Peyer's patch (tissue), 4 donors: ENCODE measurements at regions not wholly inside any gene's neighbourhood (a gene's known extent, or its start where the extent isn't known, plus 50 kb on each side); places are given as distances from the start of the nearest gene placed in this dataset.

ENCODE experiments used
- DNase-seq, 3 donors: peaks; one replicate each; pipeline ENCODE4 v3.0.0-alpha.2; 2017 to 2019
- H3K27ac ChIP-seq, 4 donors: fragments of 200-600 bp; sonication (generic); one replicate each; pipeline ENCODE4 v1.5.1; 2016 to 2019
- H3K27me3 ChIP-seq, 2 donors: fragments of 200-600 bp; sonication (generic); one replicate each; pipeline ENCODE4 v1.5.1; 2019
- H3K36me3 ChIP-seq, 3 donors: fragments of 200-600 bp; sonication (generic); one replicate each; pipeline ENCODE4 v1.5.1; 2016 to 2019
- H3K4me1 ChIP-seq, 4 donors: fragments of 200-600 bp; sonication (generic); one replicate each; pipeline ENCODE4 v1.5.1; 2016 to 2019
- H3K4me3 ChIP-seq, 4 donors: fragments of 200-600 bp; sonication (generic); 1 replicate in 3 of 4; 2 replicates in 1 of 4; pipeline ENCODE4 v1.5.1; 2016 to 2019; ENCODE audit warnings: mild to moderate bottlenecking in 1 of 4
- H3K9me3 ChIP-seq, 4 donors: fragments of 200-600 bp; sonication (generic); one replicate each; pipeline ENCODE4 v1.5.1; 2016 to 2019; ENCODE audit warnings: mild to moderate bottlenecking in 1 of 4
- POLR2A ChIP-seq, 2 donors: fragments of 450-650 bp; IDR thresholded peaks; one replicate each; pipeline ENCODE4 v1.5.1; 2017; ENCODE audit warnings: antibody characterized with exemption in 2 of 2, mild to moderate bottlenecking in 2 of 2, moderate library complexity in 2 of 2
- TF ChIP-seq, protein P1 (sequence below), 6 experiments: fragments of 450-650 bp in 4 of 6; fragments of 200-600 bp in 2 of 6; sonication (generic) in 1 of 6; IDR thresholded peaks; one replicate each; pipeline ENCODE4 v1.5.1; 2017 to 2019; ENCODE audit warnings: antibody characterized with exemption in 6 of 6, mild to moderate bottlenecking in 3 of 6, moderate library complexity in 1 of 6

DNA sequence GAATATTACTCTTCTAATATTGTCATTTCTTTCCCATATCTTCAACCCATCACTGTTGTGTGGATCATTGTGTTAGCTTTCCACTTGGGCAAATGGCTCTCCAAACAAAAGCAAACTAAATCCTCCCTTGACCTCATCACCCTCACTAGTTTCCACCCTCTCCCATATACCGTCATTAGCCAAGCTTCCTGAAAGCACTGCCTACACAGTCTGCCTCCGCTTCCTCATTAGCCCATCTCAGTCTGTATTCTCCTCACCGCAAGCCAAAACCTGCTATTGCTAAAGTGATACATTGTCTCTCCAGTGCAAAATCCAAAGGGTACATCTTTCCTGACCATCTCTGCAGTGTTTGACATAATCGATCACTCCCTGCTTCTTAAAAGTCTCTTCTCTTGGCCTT lies 212.6 kb downstream of the CLIC5 start:
- no peak for TF ChIP-seq POLR2A (IDR thresholded peaks at IDR 0.05)
- TF ChIP-seq, protein P1, sequence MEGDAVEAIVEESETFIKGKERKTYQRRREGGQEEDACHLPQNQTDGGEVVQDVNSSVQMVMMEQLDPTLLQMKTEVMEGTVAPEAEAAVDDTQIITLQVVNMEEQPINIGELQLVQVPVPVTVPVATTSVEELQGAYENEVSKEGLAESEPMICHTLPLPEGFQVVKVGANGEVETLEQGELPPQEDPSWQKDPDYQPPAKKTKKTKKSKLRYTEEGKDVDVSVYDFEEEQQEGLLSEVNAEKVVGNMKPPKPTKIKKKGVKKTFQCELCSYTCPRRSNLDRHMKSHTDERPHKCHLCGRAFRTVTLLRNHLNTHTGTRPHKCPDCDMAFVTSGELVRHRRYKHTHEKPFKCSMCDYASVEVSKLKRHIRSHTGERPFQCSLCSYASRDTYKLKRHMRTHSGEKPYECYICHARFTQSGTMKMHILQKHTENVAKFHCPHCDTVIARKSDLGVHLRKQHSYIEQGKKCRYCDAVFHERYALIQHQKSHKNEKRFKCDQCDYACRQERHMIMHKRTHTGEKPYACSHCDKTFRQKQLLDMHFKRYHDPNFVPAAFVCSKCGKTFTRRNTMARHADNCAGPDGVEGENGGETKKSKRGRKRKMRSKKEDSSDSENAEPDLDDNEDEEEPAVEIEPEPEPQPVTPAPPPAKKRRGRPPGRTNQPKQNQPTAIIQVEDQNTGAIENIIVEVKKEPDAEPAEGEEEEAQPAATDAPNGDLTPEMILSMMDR (IDR thresholded peaks at IDR 0.05) = no peak
- H3K9me3 ChIP-seq = no peaks in the 10 kb centered on the region
- H3K27me3 ChIP-seq = no peaks in the 10 kb centered on the region
- H3K27ac ChIP-seq = no peak overlapping the region
- no peak overlapping the region for H3K4me3 ChIP-seq
- peaks cover 0 to 2% (median 0%) of the 10 kb centered on the region in 4 donors for H3K4me1 ChIP-seq
- no peaks in the 10 kb centered on the region for H3K36me3 ChIP-seq
- DNase-seq = no peak

DNA sequence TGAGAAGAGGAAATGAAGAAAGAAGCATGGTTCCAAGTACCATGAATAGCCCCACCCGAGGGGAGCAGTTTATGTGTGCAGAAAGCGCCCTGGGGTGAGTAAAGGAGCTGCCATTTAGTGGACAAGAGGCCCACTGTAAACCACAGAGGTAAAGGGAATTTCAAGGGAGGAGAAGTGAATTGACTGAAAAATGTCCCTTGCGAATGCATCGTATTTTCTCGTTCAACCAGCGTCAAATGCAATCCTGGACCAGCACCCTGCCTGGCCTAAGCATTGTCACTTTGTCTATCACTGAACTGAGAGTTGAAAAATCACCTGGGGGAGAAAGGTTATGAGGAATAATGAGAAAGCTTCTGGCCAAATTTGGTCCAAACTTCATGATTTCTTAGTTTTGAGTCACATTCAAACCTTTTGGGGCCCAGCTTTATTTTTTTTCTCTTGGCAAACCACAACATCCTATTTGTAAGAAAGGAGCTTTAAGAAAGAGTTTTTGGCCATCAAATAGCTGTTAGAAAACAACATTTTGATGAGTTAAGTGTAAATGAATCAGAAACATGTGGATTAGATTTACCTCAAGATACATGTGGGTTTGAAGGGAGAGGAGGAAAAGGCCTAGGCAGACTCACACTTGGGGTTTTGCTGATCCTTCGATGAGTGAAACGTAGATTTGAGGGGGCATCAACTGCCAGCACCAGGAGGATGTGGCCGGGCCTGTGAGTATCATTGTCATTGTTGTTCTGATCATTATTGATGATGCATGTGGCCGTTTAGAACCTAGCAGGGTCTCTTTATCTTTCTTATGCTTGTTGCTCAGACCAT lies 214.0 kb downstream of the CLIC5 start:
- no peak for DNase-seq
- Histone ChIP-seq H3K36me3 (no peaks in the 10 kb centered on the region), H3K4me3 (no peak overlapping the region), H3K27ac (no peak overlapping the region), H3K4me1 (no peaks in the 10 kb centered on the region), H3K27me3 (no peaks in the 10 kb centered on the region), H3K9me3 (no peaks in the 10 kb centered on the region)
- TF ChIP-seq POLR2A (IDR thresholded peaks at IDR 0.05) = no peak
- TF ChIP-seq, protein P1 (IDR thresholded peaks at IDR 0.05) = no peak

DNA sequence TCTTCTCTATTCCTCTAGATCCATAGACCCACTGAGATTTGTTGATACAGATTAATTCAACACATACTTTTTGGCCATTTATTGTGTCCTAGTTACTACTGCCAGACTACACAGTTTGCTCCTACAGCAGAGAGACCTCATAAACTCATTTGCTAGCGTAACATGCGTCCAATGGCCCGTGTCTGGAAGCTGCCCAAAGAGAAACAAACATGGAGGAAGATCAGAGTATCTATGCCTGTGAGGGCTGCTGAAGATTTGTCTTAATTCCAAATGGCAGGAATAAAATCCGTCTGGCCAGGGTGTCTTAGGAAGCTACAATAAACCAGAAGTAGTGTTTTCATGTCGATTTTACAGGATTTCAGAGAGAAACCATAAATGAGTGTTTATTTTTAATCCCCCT lies 214.7 kb downstream of the CLIC5 start:
- no peaks in the 10 kb centered on the region for H3K27me3 ChIP-seq
- H3K36me3 ChIP-seq = no peaks in the 10 kb centered on the region
- H3K27ac ChIP-seq = no peak overlapping the region
- H3K9me3 ChIP-seq = no peaks in the 10 kb centered on the region
- H3K4me1 ChIP-seq = no peaks in the 10 kb centered on the region
- DNase-seq = no peak
- no peak for TF ChIP-seq POLR2A (IDR thresholded peaks at IDR 0.05)
- TF ChIP-seq, protein P1 (IDR thresholded peaks at IDR 0.05) = no peak
- H3K4me3 ChIP-seq = no peak overlapping the region

DNA sequence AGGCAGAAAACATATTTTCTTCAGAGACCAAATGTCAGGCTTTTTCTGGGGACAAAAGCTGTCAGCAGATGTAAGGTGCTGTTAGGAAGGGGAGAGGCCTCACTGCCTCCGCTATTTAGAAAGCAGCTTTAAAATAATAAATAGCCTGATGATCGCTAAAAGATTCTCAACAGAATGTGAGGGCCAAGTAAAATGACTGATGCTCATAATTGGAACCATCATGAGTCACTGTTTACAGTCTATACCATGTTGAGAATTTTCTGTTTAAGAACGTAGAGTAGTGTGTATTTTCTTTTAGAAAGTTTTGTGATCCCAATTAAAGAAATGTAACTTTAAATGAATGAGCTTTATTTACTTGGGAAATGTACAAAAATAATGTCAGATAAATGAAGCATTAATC lies 220.0 kb downstream of the CLIC5 start:
- TF ChIP-seq POLR2A (IDR thresholded peaks at IDR 0.05) = no peak
- TF ChIP-seq, protein P1 (IDR thresholded peaks at IDR 0.05) = no peak
- Histone ChIP-seq H3K27ac (no peak overlapping the region), H3K36me3 (no peaks in the 10 kb centered on the region), H3K27me3 (no peaks in the 10 kb centered on the region), H3K9me3 (no peaks in the 10 kb centered on the region), H3K4me3 (no peak overlapping the region), H3K4me1 (no peaks in the 10 kb centered on the region)
- no peak for DNase-seq

DNA sequence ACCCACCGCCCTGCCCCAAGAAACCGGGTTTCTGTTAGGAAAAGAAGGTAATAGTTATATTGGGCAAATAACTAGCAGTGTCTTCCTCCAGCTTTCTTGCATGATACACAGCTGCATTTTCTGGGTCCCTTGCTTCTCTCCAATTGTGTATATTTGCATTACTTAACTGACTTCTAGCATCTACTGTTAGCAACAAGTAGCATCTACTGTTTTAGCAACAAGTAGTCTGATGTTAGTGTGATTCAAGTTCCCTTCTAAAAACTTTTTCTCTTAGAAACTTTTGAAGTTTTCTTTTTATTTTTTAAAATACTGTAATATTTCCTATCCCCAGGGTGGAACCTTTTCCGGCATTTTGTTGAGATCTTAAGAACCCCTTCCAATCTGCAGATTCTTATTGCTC lies 221.2 kb downstream of the CLIC5 start:
- TF ChIP-seq, protein P1 (IDR thresholded peaks at IDR 0.05) = no peak
- no peak for TF ChIP-seq POLR2A (IDR thresholded peaks at IDR 0.05)
- no peak overlapping the region for H3K27ac ChIP-seq
- no peak for DNase-seq
- no peak overlapping the region for H3K4me3 ChIP-seq
- H3K36me3 ChIP-seq = no peaks in the 10 kb centered on the region
- no peaks in the 10 kb centered on the region for H3K9me3 ChIP-seq
- H3K4me1 ChIP-seq = no peaks in the 10 kb centered on the region
- H3K27me3 ChIP-seq = no peaks in the 10 kb centered on the region
